ENCODE measurements at regions not wholly inside any gene's neighbourhood (a gene's known extent, or its start where the extent isn't known, plus 50 kb on each side); places are given as distances from the start of the nearest gene placed in this dataset.

GRCh38 chr6:45756606-45757005, 259.1 kb downstream of the CLIC5 start:
- peaks cover 2% of the 10 kb centered on the region for H3K27me3 Mint-ChIP-seq (ENCODE audit: insufficient read depth)

DNA sequence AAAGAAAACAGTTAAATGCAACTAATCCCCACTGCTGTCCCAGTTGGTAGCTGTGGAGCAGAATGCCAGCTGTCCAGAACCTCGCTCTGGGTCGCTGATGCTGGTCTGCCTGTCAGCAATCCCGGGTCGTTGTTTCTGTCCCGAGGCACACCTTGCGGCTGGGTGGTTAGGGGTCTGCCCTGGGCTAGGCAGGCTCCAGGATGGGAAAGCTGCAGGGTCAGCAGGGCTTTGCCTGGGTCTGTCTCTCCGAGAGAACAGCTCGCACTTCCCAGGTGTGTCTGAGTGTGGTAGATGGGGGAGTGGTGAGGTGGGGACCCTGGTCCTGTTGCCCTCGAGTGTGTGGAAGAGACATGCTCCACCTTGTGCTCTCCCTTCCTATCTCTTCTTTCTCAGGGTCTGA, 261.2 kb downstream of the CLIC5 start:
- Mint-ChIP-seq H3K4me1 (no peaks in the 10 kb centered on the region), H3K9me3 (no peaks in the 10 kb centered on the region), H3K4me3 (no peak overlapping the region), H3K27me3 (ENCODE audit: insufficient read depth) (peaks cover 7% of the 10 kb centered on the region), H3K27ac (no peak overlapping the region), H3K36me3 (ENCODE audit: low read depth) (no peaks in the 10 kb centered on the region)
- TF ChIP-seq CTCF (conservative IDR thresholded peaks at IDR 0.05) = no peak
- H3K36me3 ChIP-seq (ENCODE audit: control insufficient read depth, insufficient read depth, low read length) = no peaks in the 10 kb centered on the region
- DNase-seq = no peak
- H3K9ac ChIP-seq (ENCODE audit: extremely low read depth, low read length, poor library complexity, severe bottlenecking) = no peak overlapping the region
- H3K9me3 ChIP-seq (ENCODE audit: control insufficient read depth, low read length) = no peaks in the 10 kb centered on the region
- no peaks in the 10 kb centered on the region for H3K4me1 ChIP-seq (ENCODE audit: control insufficient read depth, insufficient read depth, low read length)
- no peak overlapping the region for H3K27ac ChIP-seq (ENCODE audit: low read depth, low read length)
- no peak overlapping the region for H3K4me3 ChIP-seq (ENCODE audit: low read length)
- no peaks in the 10 kb centered on the region for H3K27me3 ChIP-seq (ENCODE audit: control insufficient read depth, insufficient read depth, low read length, poor library complexity, severe bottlenecking)
- WGBS, 2 experiments (ENCODE audit: insufficient coverage in 1 of 2, insufficient read length in 1 of 2) = 92% methylated on average over 4 to 8 of the region's 9 CpGs

More at GRCh38 chr6:45756606-45757005, 259.1 kb downstream of the CLIC5 start:
- Mint-ChIP-seq H3K4me1 (peaks cover 6% of the 10 kb centered on the region), H3K27ac (no peak overlapping the region), H3K9me3 (no peaks in the 10 kb centered on the region), H3K4me3 (no peak overlapping the region), H3K36me3 (ENCODE audit: low read depth) (no peaks in the 10 kb centered on the region)
- no peak for DNase-seq
- no peaks in the 10 kb centered on the region for H3K4me1 ChIP-seq (ENCODE audit: control insufficient read depth, insufficient read depth, low read length)
- no peak overlapping the region for H3K27ac ChIP-seq (ENCODE audit: low read depth, low read length)
- H3K27me3 ChIP-seq (ENCODE audit: control insufficient read depth, insufficient read depth, low read length, poor library complexity, severe bottlenecking) = no peaks in the 10 kb centered on the region
- H3K9ac ChIP-seq (ENCODE audit: extremely low read depth, low read length, poor library complexity, severe bottlenecking) = no peak overlapping the region
- no peak overlapping the region for H3K4me3 ChIP-seq (ENCODE audit: low read length)
- no peaks in the 10 kb centered on the region for H3K36me3 ChIP-seq (ENCODE audit: control insufficient read depth, insufficient read depth, low read length)
- WGBS, 2 experiments (ENCODE audit: insufficient coverage in 1 of 2, insufficient read length in 1 of 2) = 97% methylated on average over 2 of the region's 3 CpGs; no CpG with 5 or more reads in 1 of the 2 experiments
- H3K9me3 ChIP-seq (ENCODE audit: control insufficient read depth, low read length) = no peaks in the 10 kb centered on the region
- TF ChIP-seq CTCF (conservative IDR thresholded peaks at IDR 0.05) = no peak

- Histone ChIP-seq H3K4me1 (ENCODE audit: control insufficient read depth, insufficient read depth, low read length) (no peaks in the 10 kb centered on the region), H3K27ac (ENCODE audit: low read depth, low read length) (no peak overlapping the region), H3K4me3 (ENCODE audit: low read length) (no peak overlapping the region), H3K36me3 (ENCODE audit: control insufficient read depth, insufficient read depth, low read length) (no peaks in the 10 kb centered on the region), H3K9ac (ENCODE audit: extremely low read depth, low read length, poor library complexity, severe bottlenecking) (no peak overlapping the region), H3K27me3 (ENCODE audit: control insufficient read depth, insufficient read depth, low read length, poor library complexity, severe bottlenecking) (no peaks in the 10 kb centered on the region), H3K9me3 (ENCODE audit: control insufficient read depth, low read length) (peaks cover 7% of the 10 kb centered on the region)
- WGBS, 2 experiments (ENCODE audit: insufficient coverage in 1 of 2, insufficient read length in 1 of 2) = 84 to 90% methylated on average over 5 of the region's 5 CpGs
- Mint-ChIP-seq H3K27ac (no peak overlapping the region), H3K27me3 (ENCODE audit: insufficient read depth) (peaks cover 5% of the 10 kb centered on the region), H3K4me3 (no peak overlapping the region), H3K36me3 (ENCODE audit: low read depth) (no peaks in the 10 kb centered on the region), H3K4me1 (no peaks in the 10 kb centered on the region), H3K9me3 (peaks cover 12% of the 10 kb centered on the region)
- TF ChIP-seq CTCF (conservative IDR thresholded peaks at IDR 0.05) = no peak
- no peak for DNase-seq
These were observed 269.6 kb downstream of the CLIC5 start for GRCh38 chr6:45746046-45746445.
